HepG2 (cell line): ENCODE measurements at regions not wholly inside any gene's neighbourhood (a gene's known extent, or its start where the extent isn't known, plus 50 kb on each side); places are given as distances from the start of the nearest gene placed in this dataset.

Experiments used
- ARNT2 ChIP-seq: sonication (generic); formaldehyde crosslinking; IDR thresholded peaks from 2 replicates; pipeline ENCODE4 v1.8.0; 2022; ENCODE audit warnings: mild to moderate bottlenecking, low read depth, missing genetic modification reagents, moderate library complexity
- CAMTA2 ChIP-seq: sonication (generic); formaldehyde crosslinking; IDR thresholded peaks from 2 replicates; pipeline ENCODE4 v1.4.0; 2020; ENCODE audit warnings: mild to moderate bottlenecking, missing genetic modification reagents, borderline replicate concordance
- CTCF ChIP-seq: sonication (generic); formaldehyde crosslinking; IDR thresholded peaks from 2 replicates; pipeline ENCODE4 v1.5.0; 2020; ENCODE audit warnings: mild to moderate bottlenecking, missing genetic modification reagents, moderate library complexity
- DMAP1 ChIP-seq: IDR thresholded peaks from 2 replicates; pipeline ENCODE4 v1.6.1; 2016
- DNMT3B ChIP-seq: conservative IDR thresholded peaks from 2 replicates; pipeline ENCODE4 v1.6.1; 2016; ENCODE audit warnings: missing biosample characterization, control low read depth
- EZH2 ChIP-seq: conservative IDR thresholded peaks from 2 replicates; pipeline ENCODE4 v1.6.1; 2012; ENCODE audit warnings: mild to moderate bottlenecking, low read depth, low read length, moderate library complexity
- IRF9 ChIP-seq: sonication (generic); formaldehyde crosslinking; IDR thresholded peaks from 2 replicates; pipeline ENCODE4 v1.8.0; 2022; ENCODE audit warnings: missing genetic modification reagents, mild to moderate bottlenecking, borderline replicate concordance
- MIXL1 ChIP-seq: IDR thresholded peaks from 2 replicates; pipeline ENCODE4 v1.6.1; 2016
- NFIC ChIP-seq: IDR thresholded peaks from 2 replicates; pipeline ENCODE4 v1.6.1; 2012; ENCODE audit warnings: mild to moderate bottlenecking, low read length, inconsistent platforms
- POLR2AphosphoS5 ChIP-seq: IDR thresholded peaks from 2 replicates; pipeline ENCODE4 v1.6.1; 2012; ENCODE audit warnings: low read depth, low read length
- SP1 ChIP-seq, 2 experiments: fragments of 450-650 bp in 1 of 2; sonication (generic) in 1 of 2; formaldehyde crosslinking in 1 of 2; IDR thresholded peaks; 2 replicates each; pipeline versions ENCODE4 v1.4.0 to v1.6.1; 2016 to 2020; ENCODE audit warnings: missing genetic modification reagents in 1 of 2
- ZNF136 ChIP-seq: sonication (generic); formaldehyde crosslinking; IDR thresholded peaks from 2 replicates; pipeline ENCODE4 v1.8.1; 2022; ENCODE audit warnings: low read depth, mild to moderate bottlenecking, moderate library complexity, missing genetic modification reagents

- no peak for TF ChIP-seq CTCF
- TF ChIP-seq SP1 (IDR thresholded peaks at IDR 0.05) = no peak
- TF ChIP-seq SP1 (CRISPR knock-in tag; IDR thresholded peaks at IDR 0.05) = no peak
- no peak for TF ChIP-seq EZH2
- TF ChIP-seq IRF9 (CRISPR knock-in tag) = no peak
- TF ChIP-seq CAMTA2 (CRISPR knock-in tag) = no peak
- TF ChIP-seq ARNT2 = no peak
- no peak for TF ChIP-seq POLR2AphosphoS5
- TF ChIP-seq DMAP1 (CRISPR knock-in tag) = no peak
- no peak for TF ChIP-seq NFIC
- TF ChIP-seq MIXL1 (CRISPR knock-in tag) = no peak
- TF ChIP-seq DNMT3B (CRISPR knock-in tag) = no peak
- no peak for TF ChIP-seq ZNF136 (CRISPR knock-in tag)
Measured at GRCh38 chr7:96614154-96614867, 95.3 kb downstream of the SEM1 start.
